Keratinocyte (primary cell): ENCODE measurements at regions not wholly inside any gene's neighbourhood (a gene's known extent, or its start where the extent isn't known, plus 50 kb on each side); places are given as distances from the start of the nearest gene placed in this dataset.

Source experiments
- DNase-seq: peaks from one replicate; pipeline ENCODE4 v3.0.0-alpha.2; 2011; ENCODE audit warnings: low read depth, missing footprints, low spot score
- FAIRE-seq: peaks from 2 replicates; lab custom pipeline; 2011; peaks lifted over from hg19 to GRCh38; lab: Jason Lieb, UNC
- H2AFZ ChIP-seq: 2 replicates; pipeline ENCODE4 v1.6.0; 2012; ENCODE audit warnings: low read length, control low read depth, inconsistent platforms; ENCODE audit not compliant: control insufficient read depth
- H3K27ac ChIP-seq: 2 replicates; pipeline ENCODE4 v1.5.1; 2011; ENCODE audit warnings: low read length; ENCODE audit not compliant: control insufficient read depth, insufficient read depth
- H3K27me3 ChIP-seq: 3 replicates; pipeline ENCODE4 v1.6.0; 2011; ENCODE audit warnings: low read length; ENCODE audit not compliant: control insufficient read depth, insufficient read depth; ENCODE audit errors: extremely low read depth
- H3K36me3 ChIP-seq, 2 experiments: 2 replicates in 1 of 2; 3 replicates in 1 of 2; pipeline ENCODE4 v1.5.1; 2011; ENCODE audit warnings: low read length in 2 of 2, mild to moderate bottlenecking in 1 of 2; ENCODE audit not compliant: control insufficient read depth in 2 of 2, insufficient read depth in 2 of 2; ENCODE audit errors: extremely low read depth in 1 of 2
- H3K4me1 ChIP-seq: 3 replicates; pipeline ENCODE4 v1.5.1; 2011; ENCODE audit warnings: low read length; ENCODE audit not compliant: control insufficient read depth, insufficient read depth; ENCODE audit errors: extremely low read depth
- H3K4me2 ChIP-seq: 3 replicates; pipeline ENCODE4 v1.6.0; 2011; ENCODE audit warnings: low read depth, low read length; ENCODE audit not compliant: control insufficient read depth, insufficient read depth; ENCODE audit errors: extremely low read depth
- H3K4me3 ChIP-seq, 3 experiments: fragments of 200-600 bp in 1 of 3; sonication (generic) in 1 of 3; 2 replicates in 2 of 3; 3 replicates in 1 of 3; pipeline ENCODE4 v1.5.1; 2011 to 2016; ENCODE audit warnings: low read length in 3 of 3, mild to moderate bottlenecking in 3 of 3, control low read depth in 2 of 3, inconsistent platforms in 1 of 3, low read depth in 1 of 3, mixed read lengths in 1 of 3, mixed run types in 1 of 3, moderate library complexity in 1 of 3; ENCODE audit not compliant: control insufficient read depth in 2 of 3, insufficient read depth in 2 of 3; ENCODE audit errors: extremely low read depth in 1 of 3
- H3K79me2 ChIP-seq: 2 replicates; pipeline ENCODE4 v1.6.0; 2012; ENCODE audit warnings: low read length; ENCODE audit not compliant: control insufficient read depth, insufficient read depth
- H3K9ac ChIP-seq: 3 replicates; pipeline ENCODE4 v1.6.0; 2011; ENCODE audit warnings: low read length; ENCODE audit not compliant: control insufficient read depth, insufficient read depth; ENCODE audit errors: extremely low read depth
- H3K9me1 ChIP-seq: 3 replicates; pipeline ENCODE4 v1.6.0; 2011; ENCODE audit warnings: low read length; ENCODE audit not compliant: control insufficient read depth, insufficient read depth; ENCODE audit errors: extremely low read depth
- H3K9me3 ChIP-seq: 2 replicates; pipeline ENCODE4 v1.5.1; 2012; ENCODE audit warnings: low read depth, low read length; ENCODE audit not compliant: control insufficient read depth
- H4K20me1 ChIP-seq: 3 replicates; pipeline ENCODE4 v1.6.0; 2011; ENCODE audit warnings: low read length; ENCODE audit not compliant: control insufficient read depth, insufficient read depth; ENCODE audit errors: extremely low read depth
- EZH2 ChIP-seq: IDR thresholded peaks from one replicate; pipeline ENCODE4 v1.6.1; 2012; ENCODE audit warnings: inconsistent platforms, mild to moderate bottlenecking, low read length, moderate library complexity
- dilution Hi-C: fragments of 300-500 bp; cut with MboI; formaldehyde crosslinking; loops from one replicate; pipeline ENCODE4 v1.7.0; 2020; ENCODE audit warnings: low sequenced_read_pairs; ENCODE audit not compliant: extremely low pct_ligation_motif_present
- TF ChIP-seq, protein P1 (sequence below), 3 experiments: IDR thresholded peaks in 1 of 3; conservative IDR thresholded peaks in 1 of 3; optimal IDR thresholded peaks in 1 of 3; 2 replicates in 2 of 3; 3 replicates in 1 of 3; pipeline versions ENCODE3 to v1.5.1; 2011; ENCODE audit warnings: low read length in 3 of 3, mild to moderate bottlenecking in 3 of 3, moderate library complexity in 2 of 3, control low read depth in 1 of 3, inconsistent platforms in 1 of 3; ENCODE audit not compliant: insufficient read depth in 2 of 3; ENCODE audit errors: extremely low read depth in 1 of 3

DNA sequence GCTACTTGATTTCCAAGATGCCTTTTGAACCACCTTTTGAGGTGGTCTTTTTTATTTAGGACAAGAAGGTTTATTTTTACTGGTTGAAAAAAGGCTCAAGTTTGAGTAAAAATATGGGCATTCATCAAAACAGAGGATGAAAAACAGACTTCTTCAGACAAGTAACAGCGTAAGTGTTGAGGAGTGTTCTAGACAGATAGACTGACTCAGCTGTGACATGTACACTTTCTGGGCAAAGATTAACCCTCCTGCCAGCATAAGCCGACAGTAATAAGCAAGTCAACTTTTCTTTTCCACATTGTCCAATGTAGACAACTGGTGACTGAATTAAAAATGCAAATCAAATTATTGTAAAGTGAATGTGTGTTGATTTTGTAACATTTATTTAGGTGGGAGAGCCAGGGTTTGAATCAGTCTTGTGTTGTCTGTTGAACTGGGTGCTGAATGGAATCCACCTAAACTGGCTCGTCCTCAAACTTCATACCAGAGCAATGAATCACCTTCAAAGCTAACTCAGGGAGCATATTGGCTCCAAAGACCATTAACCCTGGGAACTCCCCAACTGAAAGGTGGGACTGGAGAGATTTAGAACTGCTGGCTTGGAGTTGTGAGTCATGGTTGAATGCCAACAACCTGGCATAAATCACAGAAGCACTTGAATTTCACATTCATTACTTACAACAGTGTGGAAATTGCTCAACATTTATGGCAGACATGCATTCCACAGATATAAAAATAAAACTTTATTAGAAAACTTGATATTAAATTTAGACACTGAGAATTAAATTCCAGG is 377.0 kb downstream of the ETS1 start:
- H3K9me1 ChIP-seq = no peaks in the 10 kb centered on the region
- dilution Hi-C loops = no loop called here
- no peaks in the 10 kb centered on the region for H4K20me1 ChIP-seq
- DNase-seq (peak; percentile 99), FAIRE-seq (peak; percentile 93)
- peaks cover 58% of the 10 kb centered on the region for H3K4me1 ChIP-seq
- peak overlapping the region; percentile 94 for H3K4me2 ChIP-seq
- H3K79me2 ChIP-seq = no peaks in the 10 kb centered on the region
- peak overlapping the region in 2 of 3 experiments; percentile 26 to 33 for H3K4me3 ChIP-seq
- H3K27ac ChIP-seq = peak overlapping the region; percentile 99
- H3K9ac ChIP-seq = peak overlapping the region; percentile 89
- no peaks in the 10 kb centered on the region for H3K27me3 ChIP-seq
- no peak for TF ChIP-seq EZH2
- TF ChIP-seq, protein P1, sequence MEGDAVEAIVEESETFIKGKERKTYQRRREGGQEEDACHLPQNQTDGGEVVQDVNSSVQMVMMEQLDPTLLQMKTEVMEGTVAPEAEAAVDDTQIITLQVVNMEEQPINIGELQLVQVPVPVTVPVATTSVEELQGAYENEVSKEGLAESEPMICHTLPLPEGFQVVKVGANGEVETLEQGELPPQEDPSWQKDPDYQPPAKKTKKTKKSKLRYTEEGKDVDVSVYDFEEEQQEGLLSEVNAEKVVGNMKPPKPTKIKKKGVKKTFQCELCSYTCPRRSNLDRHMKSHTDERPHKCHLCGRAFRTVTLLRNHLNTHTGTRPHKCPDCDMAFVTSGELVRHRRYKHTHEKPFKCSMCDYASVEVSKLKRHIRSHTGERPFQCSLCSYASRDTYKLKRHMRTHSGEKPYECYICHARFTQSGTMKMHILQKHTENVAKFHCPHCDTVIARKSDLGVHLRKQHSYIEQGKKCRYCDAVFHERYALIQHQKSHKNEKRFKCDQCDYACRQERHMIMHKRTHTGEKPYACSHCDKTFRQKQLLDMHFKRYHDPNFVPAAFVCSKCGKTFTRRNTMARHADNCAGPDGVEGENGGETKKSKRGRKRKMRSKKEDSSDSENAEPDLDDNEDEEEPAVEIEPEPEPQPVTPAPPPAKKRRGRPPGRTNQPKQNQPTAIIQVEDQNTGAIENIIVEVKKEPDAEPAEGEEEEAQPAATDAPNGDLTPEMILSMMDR (optimal IDR thresholded peaks at IDR 0.05 in 1 of 3, IDR thresholded peaks at IDR 0.05 in 1 of 3, conservative IDR thresholded peaks at IDR 0.05 in 1 of 3; ENCODE audit: extremely low read depth in 1 of 3, insufficient read depth in 2 of 3, low read length in 3 of 3) = no peak
- no peak overlapping the region for H2AFZ ChIP-seq
- no peaks in the 10 kb centered on the region for H3K9me3 ChIP-seq
- no peaks in the 10 kb centered on the region for H3K36me3 ChIP-seq

DNA sequence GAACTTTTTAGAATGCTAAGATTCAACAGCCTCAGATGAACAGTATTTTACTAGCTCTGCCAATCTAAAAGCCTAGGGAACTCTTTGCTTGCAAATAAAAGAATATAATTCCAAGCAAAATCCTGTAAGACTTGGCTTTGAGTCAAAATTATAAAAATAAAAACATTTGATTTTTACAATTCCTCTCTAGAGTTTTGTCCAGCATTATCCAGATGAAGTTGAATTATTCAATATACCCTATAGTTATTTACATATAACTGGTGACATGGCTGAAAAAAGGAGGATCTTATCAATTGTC is 378.3 kb downstream of the ETS1 start:
- no peak overlapping the region for H2AFZ ChIP-seq
- peaks cover 58% of the 10 kb centered on the region for H3K4me1 ChIP-seq
- peak overlapping the region; percentile 94 for H3K4me2 ChIP-seq
- no peaks in the 10 kb centered on the region for H3K27me3 ChIP-seq
- H3K79me2 ChIP-seq = no peaks in the 10 kb centered on the region
- H3K9ac ChIP-seq = peak overlapping the region; percentile 89
- no peaks in the 10 kb centered on the region for H3K9me1 ChIP-seq
- H3K27ac ChIP-seq = peak overlapping the region; percentile 99
- FAIRE-seq (no peak), DNase-seq (no peak)
- H3K9me3 ChIP-seq = no peaks in the 10 kb centered on the region
- TF ChIP-seq, protein P1 (optimal IDR thresholded peaks at IDR 0.05 in 1 of 3, IDR thresholded peaks at IDR 0.05 in 1 of 3, conservative IDR thresholded peaks at IDR 0.05 in 1 of 3; ENCODE audit: extremely low read depth in 1 of 3, insufficient read depth in 2 of 3, low read length in 3 of 3) = no peak
- no peak for TF ChIP-seq EZH2
- H3K36me3 ChIP-seq = no peaks in the 10 kb centered on the region
- dilution Hi-C loops = no loop called here
- no peaks in the 10 kb centered on the region for H4K20me1 ChIP-seq
- H3K4me3 ChIP-seq = peak overlapping the region in 2 of 3 experiments; percentile 33 to 49
